NT2/D1 (cell line): ENCODE measurements at regions not wholly inside any gene's neighbourhood (a gene's known extent, or its start where the extent isn't known, plus 50 kb on each side); places are given as distances from the start of the nearest gene placed in this dataset.

Experiments used
- SUZ12 ChIP-seq: IDR thresholded peaks from 2 replicates; pipeline ENCODE4 v1.6.1; 2011; ENCODE audit not compliant: insufficient read length, insufficient read depth; ENCODE audit errors: extremely low read depth
- YY1 ChIP-seq: IDR thresholded peaks from 2 replicates; pipeline ENCODE4 v1.6.1; 2011; ENCODE audit not compliant: insufficient read length, insufficient read depth
- ZNF274 ChIP-seq: IDR thresholded peaks from 2 replicates; pipeline ENCODE4 v1.6.1; 2011; ENCODE audit warnings: mild to moderate bottlenecking, low read depth, low read length

DNA sequence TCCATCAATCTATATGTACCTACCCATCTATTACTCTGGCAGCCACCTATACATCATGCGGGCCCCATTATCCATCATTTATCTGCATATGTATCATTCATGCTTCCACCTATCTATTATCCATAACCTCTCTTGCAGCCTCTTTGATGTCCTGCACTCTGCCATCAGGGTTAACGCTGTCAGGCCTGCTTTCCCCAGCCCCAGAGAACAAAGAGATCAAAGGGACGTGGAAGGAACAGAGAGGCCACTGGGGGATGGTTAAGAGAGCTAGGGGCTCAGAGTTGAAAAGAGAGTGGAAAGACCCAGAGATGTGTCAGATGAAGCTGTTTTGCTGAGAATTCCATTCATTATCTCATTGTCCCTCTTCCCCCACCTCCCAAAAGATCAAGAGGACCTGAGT lies 67.3 kb upstream of the CCDC167 start:
- TF ChIP-seq YY1 (no peak), ZNF274 (no peak), SUZ12 (no peak)
